Tibial artery (tissue), 4 donors: ENCODE measurements at regions not wholly inside any gene's neighbourhood (a gene's known extent, or its start where the extent isn't known, plus 50 kb on each side); places are given as distances from the start of the nearest gene placed in this dataset.

Experiments used
- DNase-seq, 2 donors: peaks; one replicate each; pipeline ENCODE4 v3.0.0-alpha.2; 2019
- H3K27ac ChIP-seq, 2 donors: fragments of 200-600 bp; sonication (generic) in 1 of 2; 1 replicate in 1 of 2; 2 replicates in 1 of 2; pipeline ENCODE4 v1.5.1; 2018 to 2019; ENCODE audit warnings: mild to moderate bottlenecking in 1 of 2
- H3K27me3 ChIP-seq, 2 donors: fragments of 200-600 bp; sonication (generic) in 1 of 2; one replicate each; pipeline versions ENCODE4 v1.5.1 to v1.6.0; 2016 to 2019
- H3K36me3 ChIP-seq, 3 donors: fragments of 200-600 bp; sonication (generic) in 2 of 3; one replicate each; pipeline ENCODE4 v1.5.1; 2016 to 2019; ENCODE audit warnings: mild to moderate bottlenecking in 2 of 3
- H3K4me1 ChIP-seq, 4 donors: fragments of 200-600 bp; sonication (generic) in 2 of 4; 1 replicate in 3 of 4; 2 replicates in 1 of 4; pipeline ENCODE4 v1.5.1; 2016 to 2019
- H3K4me3 ChIP-seq, 2 donors: fragments of 200-600 bp; sonication (generic) in 1 of 2; 1 replicate in 1 of 2; 2 replicates in 1 of 2; pipeline ENCODE4 v1.5.1; 2018 to 2019; ENCODE audit warnings: mild to moderate bottlenecking in 2 of 2
- H3K9me3 ChIP-seq, 3 donors: fragments of 200-600 bp; sonication (generic) in 1 of 3; one replicate each; pipeline ENCODE4 v1.5.1; 2016 to 2019
- intact Hi-C: fragments of 100-400 bp; cut with DNase I; formaldehyde crosslinking; loops from one replicate; pipeline ENCODE4 v1.15.0; 2023; ENCODE audit warnings: low total_unique reads
- TF ChIP-seq, protein P1 (sequence below), 2 experiments: fragments of 200-600 bp in 1 of 2; fragments of 450-650 bp in 1 of 2; IDR thresholded peaks; one replicate each; pipeline ENCODE4 v1.5.1; 2017 to 2019; ENCODE audit warnings: antibody characterized with exemption in 2 of 2, mild to moderate bottlenecking in 1 of 2, moderate library complexity in 1 of 2

GRCh38 chr10:52677086-52677485, 95.5 kb downstream of the MBL2 start:
- no peak overlapping the region for H3K27ac ChIP-seq
- H3K4me3 ChIP-seq = no peak overlapping the region
- no peaks in the 10 kb centered on the region for H3K4me1 ChIP-seq
- intact Hi-C loops = no loop called here
- TF ChIP-seq, protein P1, sequence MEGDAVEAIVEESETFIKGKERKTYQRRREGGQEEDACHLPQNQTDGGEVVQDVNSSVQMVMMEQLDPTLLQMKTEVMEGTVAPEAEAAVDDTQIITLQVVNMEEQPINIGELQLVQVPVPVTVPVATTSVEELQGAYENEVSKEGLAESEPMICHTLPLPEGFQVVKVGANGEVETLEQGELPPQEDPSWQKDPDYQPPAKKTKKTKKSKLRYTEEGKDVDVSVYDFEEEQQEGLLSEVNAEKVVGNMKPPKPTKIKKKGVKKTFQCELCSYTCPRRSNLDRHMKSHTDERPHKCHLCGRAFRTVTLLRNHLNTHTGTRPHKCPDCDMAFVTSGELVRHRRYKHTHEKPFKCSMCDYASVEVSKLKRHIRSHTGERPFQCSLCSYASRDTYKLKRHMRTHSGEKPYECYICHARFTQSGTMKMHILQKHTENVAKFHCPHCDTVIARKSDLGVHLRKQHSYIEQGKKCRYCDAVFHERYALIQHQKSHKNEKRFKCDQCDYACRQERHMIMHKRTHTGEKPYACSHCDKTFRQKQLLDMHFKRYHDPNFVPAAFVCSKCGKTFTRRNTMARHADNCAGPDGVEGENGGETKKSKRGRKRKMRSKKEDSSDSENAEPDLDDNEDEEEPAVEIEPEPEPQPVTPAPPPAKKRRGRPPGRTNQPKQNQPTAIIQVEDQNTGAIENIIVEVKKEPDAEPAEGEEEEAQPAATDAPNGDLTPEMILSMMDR (IDR thresholded peaks at IDR 0.05) = no peak
- no peaks in the 10 kb centered on the region for H3K27me3 ChIP-seq
- no peak for DNase-seq
- no peaks in the 10 kb centered on the region for H3K36me3 ChIP-seq
- no peaks in the 10 kb centered on the region for H3K9me3 ChIP-seq

- intact Hi-C loops = no loop called here
- no peaks in the 10 kb centered on the region for H3K4me1 ChIP-seq
- H3K36me3 ChIP-seq = no peaks in the 10 kb centered on the region
- H3K27ac ChIP-seq = no peak overlapping the region
- TF ChIP-seq, protein P1 (IDR thresholded peaks at IDR 0.05) = no peak
- no peak overlapping the region for H3K4me3 ChIP-seq
- DNase-seq = no peak
- H3K9me3 ChIP-seq = no peaks in the 10 kb centered on the region
- H3K27me3 ChIP-seq = no peaks in the 10 kb centered on the region
Measured at GRCh38 chr10:52678611-52679010, 94.0 kb downstream of the MBL2 start.

GRCh38 chr10:52679117-52679516, 93.5 kb downstream of the MBL2 start:
- TF ChIP-seq, protein P1 (IDR thresholded peaks at IDR 0.05) = no peak
- no peaks in the 10 kb centered on the region for H3K36me3 ChIP-seq
- no peaks in the 10 kb centered on the region for H3K27me3 ChIP-seq
- no peak overlapping the region for H3K27ac ChIP-seq
- DNase-seq = no peak
- intact Hi-C loops = no loop called here
- no peaks in the 10 kb centered on the region for H3K9me3 ChIP-seq
- H3K4me3 ChIP-seq = no peak overlapping the region
- H3K4me1 ChIP-seq = no peaks in the 10 kb centered on the region

GRCh38 chr10:52682766-52683165, 89.8 kb downstream of the MBL2 start:
- intact Hi-C loops = no loop called here
- H3K9me3 ChIP-seq = no peaks in the 10 kb centered on the region
- H3K27me3 ChIP-seq = no peaks in the 10 kb centered on the region
- no peak for DNase-seq
- H3K27ac ChIP-seq = no peak overlapping the region
- H3K36me3 ChIP-seq = no peaks in the 10 kb centered on the region
- no peaks in the 10 kb centered on the region for H3K4me1 ChIP-seq
- TF ChIP-seq, protein P1 (IDR thresholded peaks at IDR 0.05) = no peak
- no peak overlapping the region for H3K4me3 ChIP-seq

GRCh38 chr10:52683776-52684175, 88.8 kb downstream of the MBL2 start:
- no peaks in the 10 kb centered on the region for H3K27me3 ChIP-seq
- intact Hi-C loops = no loop called here
- no peaks in the 10 kb centered on the region for H3K4me1 ChIP-seq
- no peak for DNase-seq
- H3K9me3 ChIP-seq = no peaks in the 10 kb centered on the region
- H3K27ac ChIP-seq = no peak overlapping the region
- no peak overlapping the region for H3K4me3 ChIP-seq
- H3K36me3 ChIP-seq = no peaks in the 10 kb centered on the region
- TF ChIP-seq, protein P1 (IDR thresholded peaks at IDR 0.05) = no peak

GRCh38 chr10:52688899-52689298, 83.7 kb downstream of the MBL2 start:
- Histone ChIP-seq H3K4me1 (no peaks in the 10 kb centered on the region), H3K27me3 (no peaks in the 10 kb centered on the region), H3K27ac (no peak overlapping the region), H3K9me3 (no peaks in the 10 kb centered on the region), H3K4me3 (no peak overlapping the region), H3K36me3 (no peaks in the 10 kb centered on the region)
- TF ChIP-seq, protein P1 (IDR thresholded peaks at IDR 0.05) = no peak
- no peak for DNase-seq
- intact Hi-C loops = no loop called here
